HEK293 (cell line): ENCODE measurements at regions not wholly inside any gene's neighbourhood (a gene's known extent, or its start where the extent isn't known, plus 50 kb on each side); places are given as distances from the start of the nearest gene placed in this dataset.

Experiments used
- HIC1 ChIP-seq: fragments of 450-650 bp; formaldehyde crosslinking; IDR thresholded peaks from 2 replicates; pipeline ENCODE4 v1.5.1; 2016; ENCODE audit warnings: missing biosample characterization, missing genetic modification characterization
- PATZ1 ChIP-seq: fragments of 450-650 bp; formaldehyde crosslinking; IDR thresholded peaks from 2 replicates; pipeline ENCODE4 v1.5.1; 2016; ENCODE audit warnings: missing biosample characterization, missing genetic modification characterization
- PRDM1 ChIP-seq: fragments of 450-650 bp; formaldehyde crosslinking; IDR thresholded peaks from 2 replicates; pipeline ENCODE4; 2016; ENCODE audit warnings: missing biosample characterization, missing genetic modification characterization
- SP3 ChIP-seq: fragments of 450-650 bp; formaldehyde crosslinking; IDR thresholded peaks from 2 replicates; pipeline ENCODE4 v1.5.1; 2016; ENCODE audit warnings: missing biosample characterization, missing genetic modification characterization
- SP7 ChIP-seq: fragments of 450-650 bp; formaldehyde crosslinking; IDR thresholded peaks from 2 replicates; pipeline ENCODE4 v1.5.1; 2016; ENCODE audit warnings: missing biosample characterization, missing genetic modification characterization
- YY2 ChIP-seq: fragments of 450-650 bp; formaldehyde crosslinking; IDR thresholded peaks from 2 replicates; pipeline ENCODE4 v1.5.1; 2016; ENCODE audit warnings: missing biosample characterization, missing genetic modification characterization
- ZBTB10 ChIP-seq: fragments of 450-650 bp; formaldehyde crosslinking; IDR thresholded peaks from 2 replicates; pipeline ENCODE4 v1.5.1; 2016; ENCODE audit warnings: missing biosample characterization, missing genetic modification characterization
- ZBTB8A ChIP-seq: fragments of 450-650 bp; formaldehyde crosslinking; IDR thresholded peaks from 2 replicates; pipeline ENCODE4 v1.5.1; 2016; ENCODE audit warnings: missing biosample characterization, missing genetic modification characterization
- ZFHX2 ChIP-seq: fragments of 450-650 bp; formaldehyde crosslinking; conservative IDR thresholded peaks from 2 replicates; pipeline ENCODE4 v1.5.1; 2016; ENCODE audit warnings: missing biosample characterization, missing genetic modification characterization
- ZIC2 ChIP-seq: fragments of 450-650 bp; formaldehyde crosslinking; IDR thresholded peaks from 2 replicates; pipeline ENCODE4 v1.5.1; 2016; ENCODE audit warnings: missing biosample characterization, missing genetic modification characterization
- ZNF24 ChIP-seq: fragments of 450-650 bp; formaldehyde crosslinking; IDR thresholded peaks from 2 replicates; pipeline ENCODE4 v1.5.1; 2016; ENCODE audit warnings: missing biosample characterization, missing genetic modification characterization
- ZNF366 ChIP-seq: fragments of 450-650 bp; formaldehyde crosslinking; conservative IDR thresholded peaks from 2 replicates; pipeline ENCODE4 v1.5.1; 2016; ENCODE audit warnings: missing biosample characterization, missing genetic modification characterization
- ZNF473 ChIP-seq: fragments of 450-650 bp; formaldehyde crosslinking; IDR thresholded peaks from 2 replicates; pipeline ENCODE4 v1.5.1; 2017; ENCODE audit warnings: missing biosample characterization, missing genetic modification characterization
- ZNF571 ChIP-seq: fragments of 450-650 bp; formaldehyde crosslinking; IDR thresholded peaks from 2 replicates; pipeline ENCODE4 v1.5.0; 2017; ENCODE audit warnings: missing biosample characterization, missing genetic modification characterization
- ZNF629 ChIP-seq: fragments of 450-650 bp; formaldehyde crosslinking; IDR thresholded peaks from 2 replicates; pipeline ENCODE4 v1.5.1; 2017; ENCODE audit warnings: missing biosample characterization, missing genetic modification characterization
- ZNF777 ChIP-seq: fragments of 450-650 bp; formaldehyde crosslinking; IDR thresholded peaks from 2 replicates; pipeline ENCODE4 v1.5.1; 2017; ENCODE audit warnings: missing biosample characterization, missing genetic modification characterization, borderline replicate concordance
- TF ChIP-seq, protein P1 (sequence below): fragments of 450-650 bp; formaldehyde crosslinking; IDR thresholded peaks from 2 replicates; pipeline ENCODE4 v1.5.1; 2017; ENCODE audit warnings: missing biosample characterization, missing genetic modification characterization
- TF ChIP-seq, protein P2 (sequence below): fragments of 450-650 bp; formaldehyde crosslinking; optimal IDR thresholded peaks from 2 replicates; pipeline ENCODE3; 2016; ENCODE audit warnings: missing biosample characterization, mild to moderate bottlenecking, missing genetic modification characterization

- TF ChIP-seq, protein P1, sequence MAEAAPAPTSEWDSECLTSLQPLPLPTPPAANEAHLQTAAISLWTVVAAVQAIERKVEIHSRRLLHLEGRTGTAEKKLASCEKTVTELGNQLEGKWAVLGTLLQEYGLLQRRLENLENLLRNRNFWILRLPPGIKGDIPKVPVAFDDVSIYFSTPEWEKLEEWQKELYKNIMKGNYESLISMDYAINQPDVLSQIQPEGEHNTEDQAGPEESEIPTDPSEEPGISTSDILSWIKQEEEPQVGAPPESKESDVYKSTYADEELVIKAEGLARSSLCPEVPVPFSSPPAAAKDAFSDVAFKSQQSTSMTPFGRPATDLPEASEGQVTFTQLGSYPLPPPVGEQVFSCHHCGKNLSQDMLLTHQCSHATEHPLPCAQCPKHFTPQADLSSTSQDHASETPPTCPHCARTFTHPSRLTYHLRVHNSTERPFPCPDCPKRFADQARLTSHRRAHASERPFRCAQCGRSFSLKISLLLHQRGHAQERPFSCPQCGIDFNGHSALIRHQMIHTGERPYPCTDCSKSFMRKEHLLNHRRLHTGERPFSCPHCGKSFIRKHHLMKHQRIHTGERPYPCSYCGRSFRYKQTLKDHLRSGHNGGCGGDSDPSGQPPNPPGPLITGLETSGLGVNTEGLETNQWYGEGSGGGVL (tag by site-specific recombination) = peak; percentile 89
- peak; percentile 55 for TF ChIP-seq SP3 (tag by site-specific recombination)
- TF ChIP-seq YY2 (tag by site-specific recombination) = no peak
- TF ChIP-seq PATZ1 (tag by site-specific recombination) = peak; percentile 47
- TF ChIP-seq ZFHX2 (tag by site-specific recombination) = peak; percentile 33; the same call in 1 of the 2 replicates
- 0 out of 2 replicates have a peak, but pooled peaks have one; percentile 38 for TF ChIP-seq ZNF629 (tag by site-specific recombination)
- TF ChIP-seq, protein P2, sequence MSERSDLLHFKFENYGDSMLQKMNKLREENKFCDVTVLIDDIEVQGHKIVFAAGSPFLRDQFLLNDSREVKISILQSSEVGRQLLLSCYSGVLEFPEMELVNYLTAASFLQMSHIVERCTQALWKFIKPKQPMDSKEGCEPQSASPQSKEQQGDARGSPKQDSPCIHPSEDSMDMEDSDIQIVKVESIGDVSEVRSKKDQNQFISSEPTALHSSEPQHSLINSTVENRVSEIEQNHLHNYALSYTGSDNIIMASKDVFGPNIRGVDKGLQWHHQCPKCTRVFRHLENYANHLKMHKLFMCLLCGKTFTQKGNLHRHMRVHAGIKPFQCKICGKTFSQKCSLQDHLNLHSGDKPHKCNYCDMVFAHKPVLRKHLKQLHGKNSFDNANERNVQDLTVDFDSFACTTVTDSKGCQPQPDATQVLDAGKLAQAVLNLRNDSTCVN (tag by site-specific recombination) = no peak
- TF ChIP-seq SP7 (tag by site-specific recombination) = peak; percentile 26
- TF ChIP-seq ZBTB8A (tag by site-specific recombination) = no peak
- TF ChIP-seq PRDM1 (tag by site-specific recombination) = peak; percentile 71; the same call in 1 of the 2 replicates
- TF ChIP-seq ZNF571 (tag by site-specific recombination) = no peak
- no peak for TF ChIP-seq ZIC2
- TF ChIP-seq ZNF777 (tag by site-specific recombination) = peak; percentile 66; the same call in 1 of the 2 replicates
- TF ChIP-seq HIC1 (tag by site-specific recombination) = peak; percentile 66; the same call in 1 of the 2 replicates
- no peak for TF ChIP-seq ZNF473 (tag by site-specific recombination)
- peak; percentile 73 for TF ChIP-seq ZNF366 (tag by site-specific recombination)
- TF ChIP-seq ZNF24 (tag by site-specific recombination) = peak; percentile 23; the same call in 1 of the 2 replicates
- 0 out of 2 replicates have a peak, but pooled peaks have one; percentile 37 for TF ChIP-seq ZBTB10
- TF ChIP-seq, all 188 proteins: peak for 18
Measured at GRCh38 chr11:43579919-43580276, 100.6 kb upstream of the HSD17B12 start (continued).
